Posterior cingulate gyrus (tissue), 11 donors: ENCODE measurements at regions not wholly inside any gene's neighbourhood (a gene's known extent, or its start where the extent isn't known, plus 50 kb on each side); places are given as distances from the start of the nearest gene placed in this dataset.
"Not testable (repeated sequence)": the region's sequence is repeated elsewhere in the genome, so short reads cannot be mapped to it uniquely, and the experiment has no call there.

ENCODE experiments used
- DNase-seq, 10 donors: peaks; one replicate each; pipeline versions ENCODE4 v3.0.0 to v3.0.0-alpha.2; 2020 to 2021; ENCODE audit warnings: mixed read lengths in 3 of 10
- intact Hi-C: fragments of 100-400 bp; cut with DNase I; formaldehyde crosslinking; loops from one replicate; pipeline ENCODE4 v1.15.1; 2023

DNA sequence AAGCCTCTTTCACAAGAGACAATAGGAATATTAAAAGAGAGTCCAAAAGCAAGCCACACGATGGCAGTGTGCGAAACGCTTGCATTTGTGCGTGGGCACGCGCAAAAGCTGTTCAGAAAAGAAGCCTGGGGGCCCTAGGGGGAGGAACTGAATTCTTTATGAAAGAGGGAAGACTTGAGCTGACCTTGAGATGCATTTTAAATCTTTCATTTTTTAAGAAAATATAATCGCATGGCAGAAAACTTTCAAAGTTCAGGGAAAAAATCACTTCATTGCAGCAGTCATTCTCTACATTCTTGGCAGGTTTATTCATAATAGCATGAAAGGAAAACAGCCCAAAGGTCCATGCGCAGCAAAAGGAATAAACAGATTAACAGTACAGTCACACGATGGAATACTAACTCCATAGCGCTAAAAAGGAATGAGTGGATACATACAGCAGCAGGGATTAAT is 206.5 kb upstream of the PRKCQ start:
- intact Hi-C loops: loop anchor here (5.0 kb wide), 1 partner anchor 626 kb away; the partner anchor contains the start of gene SFMBT2
- peak in 8 of 10 donors; percentile 36 to 91 (median 59) for DNase-seq

- DNase-seq, intact Hi-C loops: not testable (repeated sequence)
Measured at GRCh38 chr10:6784429-6784828, 204.4 kb upstream of the PRKCQ start.

GRCh38 chr10:6783471-6783870 is 203.4 kb upstream of the PRKCQ start:
- intact Hi-C loops: no loop called here
- DNase-seq: no peak

DNA sequence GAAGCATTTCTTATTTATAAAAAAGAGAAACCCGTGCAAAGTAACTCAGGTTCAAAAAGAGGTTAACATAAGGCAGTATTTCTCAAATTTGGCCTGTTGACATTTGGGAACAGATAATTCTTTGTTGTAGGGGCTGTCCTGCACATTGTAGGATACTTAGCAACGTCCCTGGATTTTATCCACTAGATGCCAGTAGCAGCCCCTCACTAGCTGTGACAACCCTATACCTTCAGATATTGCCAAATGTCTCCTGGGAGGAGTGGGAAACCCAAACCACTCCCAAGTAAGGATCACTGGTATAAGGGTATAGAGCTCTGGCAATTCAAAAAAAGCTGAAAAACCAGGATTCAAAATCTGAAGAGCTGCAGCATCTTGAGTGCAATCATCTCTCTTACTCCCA is 202.3 kb upstream of the PRKCQ start:
- intact Hi-C loops: no loop called here
- DNase-seq: no peak

DNA sequence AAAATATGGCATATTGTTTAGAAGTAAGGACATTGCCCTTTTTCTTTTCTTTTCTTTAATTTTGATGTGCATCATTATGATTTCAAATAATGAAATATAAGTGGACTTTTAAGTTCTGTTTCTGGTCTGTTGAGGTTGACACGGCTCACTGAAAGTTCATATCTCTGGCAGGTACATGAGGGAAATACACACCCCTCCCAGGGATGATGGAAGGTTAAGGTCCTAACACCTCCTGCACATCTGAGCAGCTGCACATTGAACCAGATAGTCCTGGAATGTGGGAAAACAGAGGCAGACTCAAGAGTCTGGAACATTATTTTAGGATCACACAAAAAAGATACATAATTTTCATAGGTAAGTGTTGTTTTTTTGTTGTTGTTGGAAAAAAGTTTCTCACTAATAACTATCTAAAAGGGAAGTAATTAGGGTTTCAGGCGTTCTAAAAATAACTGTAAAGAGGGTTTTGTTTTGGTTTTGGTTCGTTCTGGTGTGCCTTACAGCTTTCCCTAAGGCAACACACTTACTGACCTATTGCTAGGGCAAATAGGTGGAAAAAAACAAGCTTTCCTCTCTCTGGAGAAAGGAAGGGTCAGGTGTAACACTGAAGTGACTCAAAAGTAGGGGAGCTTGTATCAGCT is 201.2 kb upstream of the PRKCQ start:
- DNase-seq: no peak
- intact Hi-C loops: no loop called here

DNA sequence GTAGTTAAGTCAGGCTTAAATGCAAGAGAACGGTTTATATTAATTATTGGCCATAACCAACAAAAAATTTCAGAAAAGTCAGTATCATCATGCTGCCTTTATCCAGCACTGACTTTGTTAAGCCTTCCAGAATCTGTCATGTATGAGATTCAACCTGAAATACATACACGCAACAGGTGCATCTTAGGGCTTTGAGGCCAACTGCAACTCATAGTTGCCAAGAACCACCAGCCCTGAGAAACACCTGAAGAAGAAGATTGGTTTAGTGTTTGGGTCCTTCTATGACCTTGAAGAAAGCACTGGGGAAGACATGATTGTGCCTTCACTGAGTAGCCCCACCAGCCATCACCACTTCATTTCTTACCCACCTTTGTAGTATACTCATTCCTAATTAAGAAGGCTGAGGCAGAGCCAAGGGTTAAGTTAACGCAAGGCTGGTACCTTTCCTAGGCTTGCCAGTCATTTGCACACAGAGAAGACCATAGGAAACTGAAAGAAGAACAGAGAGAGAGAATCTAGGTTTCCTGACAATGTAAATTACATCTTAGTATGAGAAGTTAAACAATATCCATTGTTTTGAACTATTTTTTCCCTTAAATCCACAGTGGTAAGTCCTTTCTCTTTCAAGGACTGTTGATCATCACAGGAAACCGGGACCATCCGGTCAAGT is 200.1 kb upstream of the PRKCQ start:
- DNase-seq: no peak
- intact Hi-C loops: no loop called here

GRCh38 chr10:6778992-6779701 is 199.1 kb upstream of the PRKCQ start:
- intact Hi-C loops: no loop called here
- DNase-seq: peak in 6 of 10 donors; percentile 16 to 83 (median 45)

DNA sequence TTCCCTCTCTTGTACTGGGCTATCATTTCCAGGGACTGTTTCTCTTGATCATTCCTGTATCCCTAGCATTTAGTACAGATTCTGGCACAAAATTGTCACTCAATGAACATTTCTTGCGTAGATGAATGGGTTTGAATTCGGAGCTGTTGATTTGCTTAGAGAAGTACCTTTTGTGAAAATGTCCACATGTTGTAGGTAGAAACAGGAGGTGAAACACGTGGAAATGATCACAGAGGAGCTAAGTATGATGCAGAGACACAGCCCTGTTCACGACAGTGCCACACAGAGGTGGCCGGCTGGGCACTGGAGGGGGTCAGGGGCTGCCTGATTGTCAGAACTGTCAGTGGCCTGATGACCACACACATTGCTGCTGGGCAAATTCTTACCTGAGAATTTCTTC is 196.1 kb upstream of the PRKCQ start:
- DNase-seq: no peak
- intact Hi-C loops: no loop called here

- intact Hi-C loops: no loop called here
- DNase-seq: no peak
Measured at GRCh38 chr10:6774406-6774805, 194.3 kb upstream of the PRKCQ start.

GRCh38 chr10:6771331-6771730 is 191.3 kb upstream of the PRKCQ start:
- intact Hi-C loops: no loop called here
- DNase-seq: no peak

- no peak for DNase-seq
Measured at GRCh38 chr10:6770846-6771245, 190.8 kb upstream of the PRKCQ start.

GRCh38 chr10:6769704-6770417 is 189.8 kb upstream of the PRKCQ start:
- no peak for DNase-seq
- intact Hi-C loops: no loop called here

More at GRCh38 chr10:6770846-6771245, 190.8 kb upstream of the PRKCQ start:
- intact Hi-C loops: no loop called here

DNA sequence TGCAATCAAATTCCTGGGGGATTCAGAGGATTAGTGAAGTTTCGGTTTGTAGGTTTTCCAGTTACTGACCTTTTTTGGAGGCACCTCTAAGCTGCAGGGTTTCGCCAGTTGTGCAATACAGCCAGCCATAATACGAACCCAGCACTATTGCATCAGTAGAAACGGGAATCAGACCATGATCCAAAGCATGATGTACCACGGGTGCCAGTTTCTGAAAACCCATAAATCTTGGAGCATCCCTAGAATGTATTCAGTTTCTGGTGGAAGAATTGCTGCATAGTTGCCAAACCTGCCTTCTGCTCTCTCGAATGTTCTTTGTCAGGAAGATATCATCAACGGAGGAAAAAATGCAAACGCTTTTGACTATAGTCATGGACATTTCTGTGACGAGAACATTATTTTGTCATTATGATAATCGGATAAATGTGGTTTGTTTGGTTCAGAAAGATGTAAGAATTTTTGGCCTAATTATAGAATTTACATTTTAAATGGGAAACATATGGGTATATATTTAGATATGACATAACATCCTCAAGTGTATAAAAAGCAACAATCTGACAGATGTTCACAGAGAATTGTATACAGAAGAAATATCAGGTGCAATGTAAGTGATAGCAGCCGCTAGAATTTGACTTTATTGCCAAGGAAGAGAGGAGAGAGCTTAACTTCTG is 186.2 kb upstream of the PRKCQ start:
- intact Hi-C loops: no loop called here
- no peak for DNase-seq

GRCh38 chr10:6763423-6763822 is 183.3 kb upstream of the PRKCQ start:
- no peak for DNase-seq
- intact Hi-C loops: no loop called here

- intact Hi-C loops: no loop called here
- DNase-seq: no peak
Measured at GRCh38 chr10:6763001-6763400, 182.9 kb upstream of the PRKCQ start.

GRCh38 chr10:6759961-6760360 is 179.9 kb upstream of the PRKCQ start:
- intact Hi-C loops: no loop called here
- no peak for DNase-seq

- DNase-seq: no peak
- intact Hi-C loops: no loop called here
Measured at GRCh38 chr10:6757158-6757557, 177.1 kb upstream of the PRKCQ start.

- intact Hi-C loops: no loop called here
- DNase-seq: no peak
Measured at GRCh38 chr10:6756716-6757115, 176.6 kb upstream of the PRKCQ start.

DNA sequence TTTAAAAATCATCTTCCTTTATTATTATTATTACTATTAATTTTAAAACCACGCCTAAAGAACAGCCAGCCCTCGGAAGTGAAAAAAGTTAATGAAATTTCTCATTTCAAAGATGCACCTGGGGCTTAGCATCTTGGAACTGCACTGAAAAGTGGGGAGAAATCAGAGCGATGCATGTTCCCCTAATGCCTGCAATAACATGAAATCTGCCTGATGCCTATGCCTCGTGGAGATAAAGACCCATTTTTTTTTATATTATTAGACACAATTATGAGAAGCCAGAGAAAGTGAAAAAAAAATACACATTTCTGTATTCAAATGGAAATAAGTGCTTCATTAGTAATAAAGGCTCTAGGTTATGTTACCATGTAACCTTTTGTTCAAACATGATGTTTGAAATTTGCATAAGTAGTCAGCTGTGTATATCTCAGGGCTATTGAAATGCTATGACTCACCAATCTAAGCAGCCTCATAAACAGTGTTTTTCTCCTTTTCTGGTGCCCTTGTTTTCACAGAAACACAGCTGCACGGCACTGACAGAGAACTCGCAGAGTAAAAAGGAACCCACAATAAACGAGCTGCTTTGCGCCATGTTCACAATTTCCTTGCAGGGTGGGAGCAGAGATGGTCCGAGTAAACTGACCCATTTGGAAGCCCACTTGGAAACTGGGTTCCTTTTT is 175.8 kb upstream of the PRKCQ start:
- peak in 5 of 10 donors; percentile 9 to 43 (median 24) for DNase-seq
- intact Hi-C loops: no loop called here

- no peak for DNase-seq
- intact Hi-C loops: no loop called here
Measured at GRCh38 chr10:6753644-6754043, 173.6 kb upstream of the PRKCQ start.
